HK-2 (cell line): ENCODE measurements at regions not wholly inside any gene's neighbourhood (a gene's known extent, or its start where the extent isn't known, plus 50 kb on each side); places are given as distances from the start of the nearest gene placed in this dataset.

Experiments
- DNase-seq: peaks from one replicate; pipeline ENCODE4 v3.0.0-alpha.2; 2018; ENCODE audit not compliant: unreplicated experiment

- DNase-seq: no peak
Observed at GRCh38 chr1:82221721-82222120, 421.0 kb downstream of the ADGRL2 start.

- DNase-seq: no peak
Observed at GRCh38 chr1:82220754-82221153, 420.0 kb downstream of the ADGRL2 start.

- no peak for DNase-seq
Observed at GRCh38 chr1:82219841-82220240, 419.1 kb downstream of the ADGRL2 start.

GRCh38 chr1:82218846-82219245 is 418.1 kb downstream of the ADGRL2 start:
- no peak for DNase-seq

GRCh38 chr1:82215853-82216175 is 415.1 kb downstream of the ADGRL2 start:
- no peak for DNase-seq

- DNase-seq: no peak
Observed at GRCh38 chr1:82215056-82215852, 414.5 kb downstream of the ADGRL2 start.

- DNase-seq: no peak
Observed at GRCh38 chr1:82214606-82215005, 413.9 kb downstream of the ADGRL2 start.

- no peak for DNase-seq
Observed at GRCh38 chr1:82197606-82198005, 396.9 kb downstream of the ADGRL2 start.

- no peak for DNase-seq
Observed at GRCh38 chr1:82195245-82195644, 394.5 kb downstream of the ADGRL2 start.

- DNase-seq: no peak
Observed at GRCh38 chr1:82185084-82185483, 384.4 kb downstream of the ADGRL2 start.

- no peak for DNase-seq
Observed at GRCh38 chr1:82181846-82182245, 381.1 kb downstream of the ADGRL2 start.

- no peak for DNase-seq
Observed at GRCh38 chr1:82179131-82179530, 378.4 kb downstream of the ADGRL2 start.

GRCh38 chr1:82177192-82177591 is 376.5 kb downstream of the ADGRL2 start:
- DNase-seq: no peak

- no peak for DNase-seq
Observed at GRCh38 chr1:82171955-82172354, 371.2 kb downstream of the ADGRL2 start.

GRCh38 chr1:82168482-82168881 is 367.7 kb downstream of the ADGRL2 start:
- no peak for DNase-seq

- DNase-seq: no peak
Observed at GRCh38 chr1:82165304-82165703, 364.6 kb downstream of the ADGRL2 start.

GRCh38 chr1:82162486-82163420 is 362.0 kb downstream of the ADGRL2 start:
- DNase-seq: no peak

GRCh38 chr1:82161700-82162141 is 361.0 kb downstream of the ADGRL2 start:
- DNase-seq: no peak

- DNase-seq: no peak
Observed at GRCh38 chr1:82160903-82161302, 360.2 kb downstream of the ADGRL2 start.

GRCh38 chr1:82160036-82160435 is 359.3 kb downstream of the ADGRL2 start:
- no peak for DNase-seq

GRCh38 chr1:82158981-82159380 is 358.2 kb downstream of the ADGRL2 start:
- no peak for DNase-seq

- no peak for DNase-seq
Observed at GRCh38 chr1:82154219-82154970, 353.7 kb downstream of the ADGRL2 start.
